ENCODE measurements at regions not wholly inside any gene's neighbourhood (a gene's known extent, or its start where the extent isn't known, plus 50 kb on each side); places are given as distances from the start of the nearest gene placed in this dataset.

DNA sequence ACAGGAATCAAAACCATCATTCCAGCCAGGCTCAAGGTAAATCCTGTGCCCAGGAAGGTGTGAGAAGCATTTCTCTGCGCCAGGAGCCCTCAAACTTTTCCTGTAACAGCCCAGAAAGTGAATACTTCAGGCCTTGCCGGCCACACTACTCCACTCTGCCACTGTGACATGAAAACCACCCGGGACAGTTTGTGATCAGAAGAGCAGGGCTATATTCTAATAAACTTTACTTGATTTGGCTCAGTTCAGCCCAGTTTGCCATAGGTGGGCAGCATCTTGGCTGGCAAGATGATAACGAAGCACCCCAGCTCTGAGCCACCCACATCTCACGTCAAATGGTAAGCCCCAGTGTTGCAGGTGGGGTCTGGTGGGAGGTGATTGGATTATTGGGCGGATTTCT is 249.4 kb downstream of the DLL1 start:
- TF ChIP-seq, protein P1, sequence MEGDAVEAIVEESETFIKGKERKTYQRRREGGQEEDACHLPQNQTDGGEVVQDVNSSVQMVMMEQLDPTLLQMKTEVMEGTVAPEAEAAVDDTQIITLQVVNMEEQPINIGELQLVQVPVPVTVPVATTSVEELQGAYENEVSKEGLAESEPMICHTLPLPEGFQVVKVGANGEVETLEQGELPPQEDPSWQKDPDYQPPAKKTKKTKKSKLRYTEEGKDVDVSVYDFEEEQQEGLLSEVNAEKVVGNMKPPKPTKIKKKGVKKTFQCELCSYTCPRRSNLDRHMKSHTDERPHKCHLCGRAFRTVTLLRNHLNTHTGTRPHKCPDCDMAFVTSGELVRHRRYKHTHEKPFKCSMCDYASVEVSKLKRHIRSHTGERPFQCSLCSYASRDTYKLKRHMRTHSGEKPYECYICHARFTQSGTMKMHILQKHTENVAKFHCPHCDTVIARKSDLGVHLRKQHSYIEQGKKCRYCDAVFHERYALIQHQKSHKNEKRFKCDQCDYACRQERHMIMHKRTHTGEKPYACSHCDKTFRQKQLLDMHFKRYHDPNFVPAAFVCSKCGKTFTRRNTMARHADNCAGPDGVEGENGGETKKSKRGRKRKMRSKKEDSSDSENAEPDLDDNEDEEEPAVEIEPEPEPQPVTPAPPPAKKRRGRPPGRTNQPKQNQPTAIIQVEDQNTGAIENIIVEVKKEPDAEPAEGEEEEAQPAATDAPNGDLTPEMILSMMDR (IDR thresholded peaks at IDR 0.05; ENCODE audit: insufficient read depth, low read depth, low read length): no peak
- TF ChIP-seq EZH2 (IDR thresholded peaks at IDR 0.05; ENCODE audit: insufficient read depth, low read length): no peak

Data from astrocyte (in vitro differentiated cells and primary cell).